ENCODE measurements at regions not wholly inside any gene's neighbourhood (a gene's known extent, or its start where the extent isn't known, plus 50 kb on each side); places are given as distances from the start of the nearest gene placed in this dataset.

GRCh38 chr3:75341324-75342067, 322.6 kb upstream of the FRG2C start:
- TF ChIP-seq CTCF (conservative IDR thresholded peaks at IDR 0.05; ENCODE audit: low read length) (0 out of 2 replicates have a peak, but pooled peaks have one; percentile 20), EZH2phosphoT487 (IDR thresholded peaks at IDR 0.05; ENCODE audit: borderline replicate concordance, low read depth, low read length) (no peak)
